SK-N-SH treated with all-trans-retinoic acid at 6 μM for 48 hours (cell line): ENCODE measurements at regions not wholly inside any gene's neighbourhood (a gene's known extent, or its start where the extent isn't known, plus 50 kb on each side); places are given as distances from the start of the nearest gene placed in this dataset.

Experiments
- ARNTL ChIP-seq: fragments of 450-650 bp; formaldehyde crosslinking; IDR thresholded peaks from 2 replicates; pipeline ENCODE4 v1.5.0; 2020; ENCODE audit warnings: low read depth, mild to moderate bottlenecking, moderate library complexity, borderline replicate concordance
- BACH2 ChIP-seq: fragments of 250-450 bp; sonication (Bioruptor Pico); IDR thresholded peaks from 2 replicates; pipeline ENCODE4 v1.9.0; 2021; ENCODE audit warnings: mild to moderate bottlenecking, borderline replicate concordance
- CSDC2 ChIP-seq: fragments of 250-450 bp; sonication (Bioruptor Pico); IDR thresholded peaks from 2 replicates; pipeline ENCODE4 v1.5.0; 2020; ENCODE audit warnings: mild to moderate bottlenecking, moderate library complexity
- ESRRG ChIP-seq: fragments of 250-450 bp; sonication (Bioruptor Pico); IDR thresholded peaks from 2 replicates; pipeline ENCODE4 v1.6.1; 2021; ENCODE audit warnings: mild to moderate bottlenecking
- ISL1 ChIP-seq: fragments of 250-450 bp; sonication (Bioruptor Pico); IDR thresholded peaks from 2 replicates; pipeline ENCODE4 v2.1.2; 2022; ENCODE audit warnings: mild to moderate bottlenecking, moderate library complexity
- PPARA ChIP-seq: fragments of 250-450 bp; sonication (Bioruptor Pico); IDR thresholded peaks from 2 replicates; pipeline ENCODE4 v1.5.0; 2020; ENCODE audit warnings: mild to moderate bottlenecking, borderline replicate concordance
- SNAI2 ChIP-seq: fragments of 250-450 bp; sonication (Bioruptor Pico); IDR thresholded peaks from 2 replicates; pipeline ENCODE4 v1.5.0; 2020; ENCODE audit warnings: mild to moderate bottlenecking, moderate library complexity
- TCF4 ChIP-seq: fragments of 250-450 bp; sonication (Bioruptor Pico); IDR thresholded peaks from 2 replicates; pipeline ENCODE4 v1.8.0; 2021; ENCODE audit warnings: mild to moderate bottlenecking, moderate library complexity, borderline replicate concordance
- ZFP30 ChIP-seq: fragments of 450-650 bp; formaldehyde crosslinking; IDR thresholded peaks from 2 replicates; pipeline ENCODE4 v1.5.0; 2022; ENCODE audit warnings: mild to moderate bottlenecking, moderate library complexity
- ZNF8 ChIP-seq: fragments of 450-650 bp; formaldehyde crosslinking; IDR thresholded peaks from 2 replicates; pipeline ENCODE4 v1.5.0; 2020; ENCODE audit warnings: mild to moderate bottlenecking, moderate library complexity
- TF ChIP-seq, protein P1 (sequence below): fragments of 250-450 bp; sonication (Bioruptor Pico); IDR thresholded peaks from 2 replicates; pipeline ENCODE4 v1.8.0; 2020; ENCODE audit warnings: mild to moderate bottlenecking, moderate library complexity, borderline replicate concordance
- TF ChIP-seq, protein P2 (sequence below): fragments of 250-450 bp; sonication (Bioruptor Pico); IDR thresholded peaks from 2 replicates; pipeline ENCODE4 v1.5.1; 2021; ENCODE audit warnings: mild to moderate bottlenecking, moderate library complexity
- TF ChIP-seq, protein P3 (sequence below): fragments of 250-450 bp; sonication (Bioruptor Pico); IDR thresholded peaks from 2 replicates; pipeline ENCODE4 v1.5.1; 2020; ENCODE audit warnings: low read depth, mild to moderate bottlenecking, moderate library complexity

DNA sequence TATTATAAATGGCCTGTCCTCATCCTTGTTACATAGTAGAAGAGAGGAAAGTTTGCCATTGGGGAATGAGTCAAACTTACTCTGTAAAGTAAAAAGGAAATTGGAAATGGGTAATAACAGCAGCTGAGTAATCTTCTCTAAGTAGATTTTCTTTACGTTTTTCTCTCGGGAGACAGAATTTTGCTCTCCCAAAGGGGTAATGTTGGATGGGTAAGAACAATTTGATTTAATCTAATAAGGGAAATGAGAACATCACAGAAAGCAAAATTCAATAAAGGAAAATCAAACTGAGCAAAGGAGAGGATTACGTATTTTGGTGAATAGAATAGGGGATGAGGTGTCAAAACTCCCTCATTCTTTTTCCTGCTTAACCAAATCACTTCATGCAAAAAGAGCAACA lies 283.1 kb upstream of the FOXG1 start:
- TF ChIP-seq ARNTL (CRISPR knock-in tag), result no peak
- TF ChIP-seq, protein P1, sequence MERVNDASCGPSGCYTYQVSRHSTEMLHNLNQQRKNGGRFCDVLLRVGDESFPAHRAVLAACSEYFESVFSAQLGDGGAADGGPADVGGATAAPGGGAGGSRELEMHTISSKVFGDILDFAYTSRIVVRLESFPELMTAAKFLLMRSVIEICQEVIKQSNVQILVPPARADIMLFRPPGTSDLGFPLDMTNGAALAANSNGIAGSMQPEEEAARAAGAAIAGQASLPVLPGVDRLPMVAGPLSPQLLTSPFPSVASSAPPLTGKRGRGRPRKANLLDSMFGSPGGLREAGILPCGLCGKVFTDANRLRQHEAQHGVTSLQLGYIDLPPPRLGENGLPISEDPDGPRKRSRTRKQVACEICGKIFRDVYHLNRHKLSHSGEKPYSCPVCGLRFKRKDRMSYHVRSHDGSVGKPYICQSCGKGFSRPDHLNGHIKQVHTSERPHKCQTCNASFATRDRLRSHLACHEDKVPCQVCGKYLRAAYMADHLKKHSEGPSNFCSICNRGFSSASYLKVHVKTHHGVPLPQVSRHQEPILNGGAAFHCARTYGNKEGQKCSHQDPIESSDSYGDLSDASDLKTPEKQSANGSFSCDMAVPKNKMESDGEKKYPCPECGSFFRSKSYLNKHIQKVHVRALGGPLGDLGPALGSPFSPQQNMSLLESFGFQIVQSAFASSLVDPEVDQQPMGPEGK, result no peak
- TF ChIP-seq, protein P2, sequence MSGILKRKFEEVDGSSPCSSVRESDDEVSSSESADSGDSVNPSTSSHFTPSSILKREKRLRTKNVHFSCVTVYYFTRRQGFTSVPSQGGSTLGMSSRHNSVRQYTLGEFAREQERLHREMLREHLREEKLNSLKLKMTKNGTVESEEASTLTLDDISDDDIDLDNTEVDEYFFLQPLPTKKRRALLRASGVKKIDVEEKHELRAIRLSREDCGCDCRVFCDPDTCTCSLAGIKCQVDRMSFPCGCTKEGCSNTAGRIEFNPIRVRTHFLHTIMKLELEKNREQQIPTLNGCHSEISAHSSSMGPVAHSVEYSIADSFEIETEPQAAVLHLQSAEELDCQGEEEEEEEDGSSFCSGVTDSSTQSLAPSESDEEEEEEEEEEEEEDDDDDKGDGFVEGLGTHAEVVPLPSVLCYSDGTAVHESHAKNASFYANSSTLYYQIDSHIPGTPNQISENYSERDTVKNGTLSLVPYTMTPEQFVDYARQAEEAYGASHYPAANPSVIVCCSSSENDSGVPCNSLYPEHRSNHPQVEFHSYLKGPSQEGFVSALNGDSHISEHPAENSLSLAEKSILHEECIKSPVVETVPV (CRISPR knock-in tag), result no peak
- TF ChIP-seq PPARA (CRISPR knock-in tag), result no peak
- no peak for TF ChIP-seq ISL1 (CRISPR knock-in tag)
- TF ChIP-seq, protein P3, sequence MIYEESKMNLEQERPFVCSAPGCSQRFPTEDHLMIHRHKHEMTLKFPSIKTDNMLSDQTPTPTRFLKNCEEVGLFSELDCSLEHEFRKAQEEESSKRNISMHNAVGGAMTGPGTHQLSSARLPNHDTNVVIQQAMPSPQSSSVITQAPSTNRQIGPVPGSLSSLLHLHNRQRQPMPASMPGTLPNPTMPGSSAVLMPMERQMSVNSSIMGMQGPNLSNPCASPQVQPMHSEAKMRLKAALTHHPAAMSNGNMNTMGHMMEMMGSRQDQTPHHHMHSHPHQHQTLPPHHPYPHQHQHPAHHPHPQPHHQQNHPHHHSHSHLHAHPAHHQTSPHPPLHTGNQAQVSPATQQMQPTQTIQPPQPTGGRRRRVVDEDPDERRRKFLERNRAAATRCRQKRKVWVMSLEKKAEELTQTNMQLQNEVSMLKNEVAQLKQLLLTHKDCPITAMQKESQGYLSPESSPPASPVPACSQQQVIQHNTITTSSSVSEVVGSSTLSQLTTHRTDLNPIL, result no peak
- TF ChIP-seq SNAI2, result no peak
- TF ChIP-seq BACH2, result no peak
- TF ChIP-seq ZFP30, result no peak
- no peak for TF ChIP-seq ESRRG (CRISPR knock-in tag)
- TF ChIP-seq TCF4 (CRISPR knock-in tag), result no peak
- no peak for TF ChIP-seq CSDC2 (CRISPR knock-in tag)
- no peak for TF ChIP-seq ZNF8 (CRISPR knock-in tag)
